Esophagus muscularis mucosa (tissue), 4 donors: ENCODE measurements at regions not wholly inside any gene's neighbourhood (a gene's known extent, or its start where the extent isn't known, plus 50 kb on each side); places are given as distances from the start of the nearest gene placed in this dataset.

ENCODE experiments used
- EP300 ChIP-seq: sonication (generic); formaldehyde crosslinking; IDR thresholded peaks from one replicate; pipeline ENCODE4 v1.6.1; 2017; ENCODE audit warnings: antibody characterized with exemption
- POLR2A ChIP-seq: fragments of 450-650 bp; IDR thresholded peaks from one replicate; pipeline ENCODE4 v1.6.1; 2017; ENCODE audit warnings: antibody characterized with exemption, moderate library complexity, mild to moderate bottlenecking, low read depth
- TF ChIP-seq, protein P1 (sequence below), 3 experiments: fragments of 200-600 bp in 2 of 3; fragments of 450-650 bp in 1 of 3; sonication (generic) in 2 of 3; IDR thresholded peaks; one replicate each; pipeline ENCODE4 v1.5.1; 2017 to 2019; ENCODE audit warnings: antibody characterized with exemption in 3 of 3, mild to moderate bottlenecking in 2 of 3, moderate library complexity in 1 of 3

DNA sequence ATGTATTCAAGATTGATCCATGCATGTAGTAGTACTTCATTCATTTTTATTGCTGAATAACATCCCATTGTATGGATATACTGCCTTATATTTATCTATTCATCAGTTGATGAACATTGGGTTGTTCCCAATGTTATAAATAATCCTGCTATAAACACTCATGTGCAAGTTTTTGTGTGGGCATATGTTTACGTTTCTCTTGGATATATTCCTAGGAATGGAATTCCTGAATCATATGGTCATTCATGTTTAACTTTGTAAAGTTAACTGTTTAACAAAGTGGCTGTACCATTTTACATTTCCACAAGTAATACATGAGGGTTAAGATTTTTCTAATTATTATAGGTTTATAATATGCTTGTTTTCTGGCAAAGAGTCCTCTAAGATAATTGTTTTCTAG lies 1568.2 kb upstream of the SEL1L start:
- TF ChIP-seq, protein P1, sequence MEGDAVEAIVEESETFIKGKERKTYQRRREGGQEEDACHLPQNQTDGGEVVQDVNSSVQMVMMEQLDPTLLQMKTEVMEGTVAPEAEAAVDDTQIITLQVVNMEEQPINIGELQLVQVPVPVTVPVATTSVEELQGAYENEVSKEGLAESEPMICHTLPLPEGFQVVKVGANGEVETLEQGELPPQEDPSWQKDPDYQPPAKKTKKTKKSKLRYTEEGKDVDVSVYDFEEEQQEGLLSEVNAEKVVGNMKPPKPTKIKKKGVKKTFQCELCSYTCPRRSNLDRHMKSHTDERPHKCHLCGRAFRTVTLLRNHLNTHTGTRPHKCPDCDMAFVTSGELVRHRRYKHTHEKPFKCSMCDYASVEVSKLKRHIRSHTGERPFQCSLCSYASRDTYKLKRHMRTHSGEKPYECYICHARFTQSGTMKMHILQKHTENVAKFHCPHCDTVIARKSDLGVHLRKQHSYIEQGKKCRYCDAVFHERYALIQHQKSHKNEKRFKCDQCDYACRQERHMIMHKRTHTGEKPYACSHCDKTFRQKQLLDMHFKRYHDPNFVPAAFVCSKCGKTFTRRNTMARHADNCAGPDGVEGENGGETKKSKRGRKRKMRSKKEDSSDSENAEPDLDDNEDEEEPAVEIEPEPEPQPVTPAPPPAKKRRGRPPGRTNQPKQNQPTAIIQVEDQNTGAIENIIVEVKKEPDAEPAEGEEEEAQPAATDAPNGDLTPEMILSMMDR (IDR thresholded peaks at IDR 0.05), result no peak
- no peak for TF ChIP-seq POLR2A
- no peak for TF ChIP-seq EP300
